IPS-15b (cell line): ENCODE measurements at regions not wholly inside any gene's neighbourhood (a gene's known extent, or its start where the extent isn't known, plus 50 kb on each side); places are given as distances from the start of the nearest gene placed in this dataset.

Experiments
- H3K27me3 ChIP-seq: one replicate; pipeline ENCODE4 v1.6.1; 2013; ENCODE audit warnings: low read length; ENCODE audit not compliant: control insufficient read depth, insufficient read depth
- H3K36me3 ChIP-seq: one replicate; pipeline ENCODE4 v1.6.1; 2013; ENCODE audit warnings: low read length; ENCODE audit not compliant: control insufficient read depth, insufficient read depth
- H3K4me1 ChIP-seq: one replicate; pipeline ENCODE4 v1.6.1; 2013; ENCODE audit warnings: mild to moderate bottlenecking, low read length; ENCODE audit not compliant: control insufficient read depth, insufficient read depth
- H3K4me3 ChIP-seq: one replicate; pipeline ENCODE4 v1.5.1; 2013; ENCODE audit warnings: low read depth, low read length
- H3K9ac ChIP-seq: one replicate; pipeline ENCODE4 v1.6.1; 2013; ENCODE audit warnings: low read depth, mild to moderate bottlenecking, low read length
- H3K9me3 ChIP-seq: one replicate; pipeline ENCODE4 v1.6.1; 2013; ENCODE audit warnings: mild to moderate bottlenecking, low read length; ENCODE audit not compliant: control insufficient read depth, insufficient read depth

DNA sequence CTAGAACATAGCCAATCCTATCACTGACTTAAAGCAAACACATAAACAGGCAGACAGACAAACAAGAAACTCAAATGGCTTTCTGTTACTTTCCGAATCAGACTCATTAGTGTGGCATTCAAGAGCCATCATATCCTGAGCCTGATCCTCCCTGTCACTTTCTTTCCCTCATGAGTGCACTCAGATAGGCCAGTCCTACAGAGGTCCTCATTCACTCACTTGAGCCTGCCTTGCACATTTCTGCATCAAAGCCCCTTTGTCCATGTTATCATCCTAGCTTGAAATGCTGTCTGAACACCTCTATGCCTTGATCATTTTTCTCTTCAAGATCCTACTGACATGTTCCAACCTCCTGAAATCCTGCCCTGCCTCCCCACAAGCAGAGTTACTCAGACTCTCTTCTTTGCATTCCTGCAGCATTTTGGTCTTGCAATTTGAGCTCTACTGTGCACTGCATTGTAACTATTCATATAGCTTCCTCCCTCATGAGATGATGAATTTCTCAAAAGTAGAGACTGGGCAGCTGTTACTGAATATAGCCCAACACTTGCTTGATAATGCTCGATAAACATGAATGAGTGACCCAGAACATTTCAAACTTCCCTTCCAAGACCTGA lies 126.9 kb downstream of the PALM2AKAP2 start:
- no peak overlapping the region for H3K9ac ChIP-seq

DNA sequence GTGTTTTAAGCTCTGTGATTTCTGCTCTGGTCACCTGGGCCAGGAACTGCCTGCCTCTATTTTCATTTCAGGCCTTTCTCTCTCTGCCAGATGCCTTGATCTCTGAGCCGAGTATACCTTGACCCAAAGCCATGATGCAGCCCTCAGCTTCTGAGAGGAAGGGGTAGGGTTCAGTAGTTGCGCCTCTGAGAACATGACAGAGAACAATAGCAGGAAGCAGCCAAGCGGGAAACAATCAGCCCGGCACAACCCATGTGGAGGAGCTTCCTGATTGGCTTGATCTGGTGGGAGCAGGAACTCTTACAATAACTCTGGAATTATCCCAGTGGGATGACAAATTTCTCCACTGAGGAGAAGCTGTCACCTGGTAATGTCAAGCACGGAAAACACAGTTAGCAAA lies 127.4 kb downstream of the PALM2AKAP2 start:
- Histone ChIP-seq H3K4me3 (no peak overlapping the region), H3K9me3 (no peaks in the 10 kb centered on the region), H3K4me1 (peaks cover 3% of the 10 kb centered on the region), H3K27me3 (no peaks in the 10 kb centered on the region), H3K36me3 (no peaks in the 10 kb centered on the region), H3K9ac (no peak overlapping the region)

More for the DNA sequence above, 126.9 kb downstream of the PALM2AKAP2 start:
- H3K27me3 ChIP-seq, result no peaks in the 10 kb centered on the region
- H3K36me3 ChIP-seq, result no peaks in the 10 kb centered on the region
- H3K4me1 ChIP-seq, result peaks cover 3% of the 10 kb centered on the region
- H3K9me3 ChIP-seq, result no peaks in the 10 kb centered on the region
- no peak overlapping the region for H3K4me3 ChIP-seq

DNA sequence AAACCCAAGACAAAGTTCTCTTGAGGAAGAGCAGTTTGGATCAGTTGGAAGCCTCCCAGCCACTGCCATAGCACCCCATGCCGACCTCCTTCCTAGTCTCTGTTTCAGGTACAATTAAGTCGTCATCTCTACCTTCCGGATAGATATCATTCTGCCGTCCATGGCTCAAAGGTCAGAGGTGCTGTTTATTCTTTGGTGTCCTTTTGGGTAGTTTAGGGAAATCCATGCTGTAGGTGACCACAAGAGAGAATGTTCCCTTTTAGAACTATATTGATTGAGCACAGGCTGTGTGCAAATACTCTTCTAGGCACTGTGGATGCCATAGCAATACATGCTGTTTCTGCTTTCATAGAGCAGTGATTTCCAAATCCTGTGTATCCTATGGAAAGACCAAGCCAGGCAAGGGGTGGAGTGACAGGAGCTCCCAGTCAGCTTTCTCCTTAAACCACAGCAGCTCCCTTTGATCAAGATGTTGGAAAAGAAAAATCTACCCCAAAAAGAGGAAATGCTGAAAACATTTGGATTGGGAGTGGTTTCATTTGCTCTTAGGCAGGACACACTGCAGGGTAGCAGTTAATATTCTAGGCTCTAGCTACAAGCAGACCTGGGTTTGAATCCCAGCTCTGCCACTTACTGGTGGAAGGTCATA lies 127.9 kb downstream of the PALM2AKAP2 start:
- no peaks in the 10 kb centered on the region for H3K9me3 ChIP-seq
- no peak overlapping the region for H3K9ac ChIP-seq
- no peaks in the 10 kb centered on the region for H3K27me3 ChIP-seq
- H3K4me1 ChIP-seq, result peaks cover 3% of the 10 kb centered on the region
- H3K36me3 ChIP-seq, result no peaks in the 10 kb centered on the region
- no peak overlapping the region for H3K4me3 ChIP-seq

DNA sequence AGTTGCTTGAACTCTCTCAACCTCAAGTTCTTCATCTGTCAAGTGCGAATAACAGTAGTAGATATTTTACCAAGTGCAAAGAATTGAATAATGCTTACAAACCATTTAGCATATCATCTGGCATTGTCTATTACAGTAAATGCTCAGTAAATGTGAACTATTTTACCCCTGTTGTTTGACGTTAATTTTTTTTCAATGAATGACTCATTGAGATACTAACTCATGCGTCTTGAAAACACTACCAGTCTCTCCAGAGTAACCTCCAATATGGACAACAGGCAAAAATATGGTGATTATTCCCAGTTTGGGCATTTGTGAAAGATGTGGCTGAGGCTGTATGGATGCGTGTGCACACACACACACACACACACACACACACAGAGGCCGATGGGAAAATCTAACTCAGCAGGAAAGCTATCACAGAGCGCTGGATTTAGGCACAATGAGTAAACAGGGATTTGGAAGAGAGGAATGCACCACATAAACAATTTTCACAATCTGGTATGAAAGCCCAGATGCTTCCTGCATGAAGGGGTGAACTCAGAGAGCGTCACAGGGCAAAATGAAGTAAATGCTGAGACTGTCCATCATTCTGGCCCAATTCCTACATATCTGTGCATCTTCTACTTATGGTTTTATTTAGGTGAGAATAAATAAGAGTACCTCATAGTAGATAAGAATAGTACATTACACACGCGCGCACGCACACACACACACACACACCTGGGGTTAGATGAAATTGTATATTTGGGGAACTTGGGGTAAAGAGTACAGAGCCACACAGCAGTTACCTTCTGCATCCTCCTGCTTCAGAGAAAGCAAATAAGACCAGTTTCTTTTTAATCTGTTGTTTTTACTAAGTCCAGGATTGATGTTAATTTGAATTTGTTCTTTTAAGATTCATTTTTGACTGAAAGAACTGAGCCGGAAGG lies 128.7 kb downstream of the PALM2AKAP2 start:
- Histone ChIP-seq H3K4me1 (peaks cover 3% of the 10 kb centered on the region), H3K9ac (no peak overlapping the region), H3K9me3 (no peaks in the 10 kb centered on the region), H3K27me3 (no peaks in the 10 kb centered on the region), H3K4me3 (no peak overlapping the region), H3K36me3 (no peaks in the 10 kb centered on the region)

DNA sequence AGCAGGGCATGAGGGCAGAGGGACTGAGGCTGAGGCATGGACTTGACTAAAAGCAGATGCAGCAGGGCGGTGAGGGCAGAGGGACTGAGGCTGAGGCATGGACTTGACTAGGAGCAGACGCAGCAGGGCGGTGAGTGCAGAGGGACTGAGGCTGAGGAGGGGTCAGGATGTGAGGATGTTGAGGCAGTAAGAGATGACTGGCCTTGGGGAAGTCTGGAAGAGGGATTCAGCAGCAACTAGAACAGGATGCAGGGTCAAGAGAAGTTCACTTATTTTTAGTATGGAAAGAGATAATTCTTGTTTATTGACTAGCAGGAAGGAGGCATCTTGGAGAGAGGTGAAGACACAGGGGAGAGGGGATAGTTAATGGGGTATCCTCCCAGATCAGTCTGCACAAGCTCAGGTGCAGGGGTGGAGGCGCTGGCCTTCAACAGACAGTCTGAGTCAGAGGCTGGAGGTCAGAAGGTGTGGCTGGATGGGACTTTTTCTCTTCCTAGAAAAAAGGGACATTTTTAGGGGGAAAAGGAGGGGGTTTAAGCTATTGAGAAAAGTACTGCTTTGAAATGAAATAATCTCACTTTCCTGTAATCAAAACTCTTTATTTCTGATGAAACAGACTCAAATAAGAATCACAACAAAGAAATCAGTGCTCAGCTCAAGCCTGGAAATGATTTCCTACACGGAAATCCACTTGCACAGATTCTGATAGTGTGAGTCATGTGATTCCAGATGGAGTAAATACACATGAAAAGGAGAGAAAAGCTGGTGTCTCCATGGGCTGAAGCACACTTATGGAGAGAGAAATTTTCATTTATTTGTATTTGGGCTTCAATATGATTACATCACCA lies 130.9 kb downstream of the PALM2AKAP2 start:
- Histone ChIP-seq H3K27me3 (no peaks in the 10 kb centered on the region), H3K4me3 (no peak overlapping the region), H3K9me3 (no peaks in the 10 kb centered on the region), H3K4me1 (peaks cover 3% of the 10 kb centered on the region), H3K36me3 (no peaks in the 10 kb centered on the region), H3K9ac (no peak overlapping the region)

DNA sequence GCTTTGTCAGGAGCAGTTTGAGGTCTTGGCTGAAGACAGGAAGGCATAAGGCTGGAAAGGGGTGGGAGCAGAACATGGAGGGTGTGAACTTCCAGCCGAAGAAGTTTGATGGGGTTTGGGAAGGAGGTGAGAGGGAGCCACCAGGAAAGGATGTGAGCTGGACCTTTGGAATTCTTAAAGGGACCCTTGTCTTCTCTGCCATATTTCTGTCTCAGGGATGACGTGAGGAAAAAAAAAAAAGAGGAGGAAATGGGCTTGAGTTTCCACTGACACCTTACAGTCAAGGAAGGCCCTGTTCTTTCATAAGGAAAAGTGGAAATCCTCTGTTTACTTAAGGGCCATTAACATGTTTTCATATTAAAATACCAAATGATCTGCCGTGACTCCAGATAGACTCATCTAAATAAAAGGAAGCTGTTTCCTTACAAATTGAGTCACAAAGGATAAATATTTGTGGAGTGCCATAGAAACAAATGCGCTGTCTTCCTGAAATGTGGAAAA lies 132.1 kb downstream of the PALM2AKAP2 start:
- no peaks in the 10 kb centered on the region for H3K9me3 ChIP-seq
- no peaks in the 10 kb centered on the region for H3K27me3 ChIP-seq
- no peak overlapping the region for H3K4me3 ChIP-seq
- peaks cover 3% of the 10 kb centered on the region for H3K4me1 ChIP-seq
- no peaks in the 10 kb centered on the region for H3K36me3 ChIP-seq
- no peak overlapping the region for H3K9ac ChIP-seq

DNA sequence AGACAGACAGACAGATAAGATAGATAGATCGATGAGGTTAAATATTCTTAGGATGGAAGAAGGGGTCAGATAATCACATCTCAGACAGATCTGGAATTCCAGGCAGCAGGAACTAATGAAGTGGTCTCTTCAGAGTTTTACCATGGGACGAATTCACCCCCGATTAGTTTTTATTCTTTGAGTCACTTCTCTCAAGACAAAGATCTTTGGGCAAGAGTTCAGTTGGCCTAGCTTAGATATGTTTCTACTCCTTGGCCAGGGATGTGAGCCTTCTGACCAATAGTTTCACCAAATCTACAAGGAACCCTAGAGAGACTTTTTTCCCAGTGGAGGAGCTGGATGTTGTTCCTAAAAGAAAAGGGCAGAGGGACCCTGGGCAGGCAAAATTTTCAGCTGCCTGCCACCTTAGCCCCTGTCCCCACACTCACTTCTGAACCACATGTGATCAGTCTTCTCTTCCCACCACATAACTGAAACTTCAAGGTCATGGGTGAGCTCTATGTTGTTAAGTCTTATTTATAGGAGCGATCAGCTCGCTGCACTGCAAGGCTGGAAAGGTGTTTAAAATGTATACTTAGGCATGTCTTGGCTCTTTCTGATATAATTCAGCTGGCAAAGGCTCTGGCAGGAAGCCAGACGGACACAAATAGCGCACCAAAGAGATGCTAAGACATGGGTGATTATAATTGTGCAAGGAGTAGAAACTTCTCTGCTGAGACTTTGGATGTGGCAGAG lies 132.9 kb downstream of the PALM2AKAP2 start:
- H3K9me3 ChIP-seq, result no peaks in the 10 kb centered on the region
- no peaks in the 10 kb centered on the region for H3K36me3 ChIP-seq
- no peak overlapping the region for H3K4me3 ChIP-seq
- no peaks in the 10 kb centered on the region for H3K27me3 ChIP-seq
- peaks cover 3% of the 10 kb centered on the region for H3K4me1 ChIP-seq
- no peak overlapping the region for H3K9ac ChIP-seq

DNA sequence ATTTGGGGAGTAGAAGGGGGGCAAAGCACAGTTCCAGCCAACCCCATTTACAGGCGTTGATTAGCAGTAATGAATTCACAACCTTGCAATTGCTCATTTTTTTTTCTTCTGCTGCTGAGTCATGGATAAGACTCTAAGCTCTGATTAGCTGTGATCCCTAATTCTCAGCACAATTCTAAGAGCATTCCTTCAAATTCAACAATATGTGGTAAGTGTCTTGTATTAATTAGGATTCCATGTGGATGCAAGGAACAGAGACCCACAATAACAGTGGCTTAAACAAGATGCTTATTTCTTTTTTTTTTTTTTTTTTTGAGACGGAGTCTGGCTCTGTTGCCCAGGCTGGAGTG lies 133.4 kb downstream of the PALM2AKAP2 start:
- no peaks in the 10 kb centered on the region for H3K36me3 ChIP-seq
- H3K27me3 ChIP-seq, result no peaks in the 10 kb centered on the region
- peaks cover 3% of the 10 kb centered on the region for H3K4me1 ChIP-seq
- no peak overlapping the region for H3K9ac ChIP-seq
- H3K4me3 ChIP-seq, result no peak overlapping the region
- no peaks in the 10 kb centered on the region for H3K9me3 ChIP-seq

DNA sequence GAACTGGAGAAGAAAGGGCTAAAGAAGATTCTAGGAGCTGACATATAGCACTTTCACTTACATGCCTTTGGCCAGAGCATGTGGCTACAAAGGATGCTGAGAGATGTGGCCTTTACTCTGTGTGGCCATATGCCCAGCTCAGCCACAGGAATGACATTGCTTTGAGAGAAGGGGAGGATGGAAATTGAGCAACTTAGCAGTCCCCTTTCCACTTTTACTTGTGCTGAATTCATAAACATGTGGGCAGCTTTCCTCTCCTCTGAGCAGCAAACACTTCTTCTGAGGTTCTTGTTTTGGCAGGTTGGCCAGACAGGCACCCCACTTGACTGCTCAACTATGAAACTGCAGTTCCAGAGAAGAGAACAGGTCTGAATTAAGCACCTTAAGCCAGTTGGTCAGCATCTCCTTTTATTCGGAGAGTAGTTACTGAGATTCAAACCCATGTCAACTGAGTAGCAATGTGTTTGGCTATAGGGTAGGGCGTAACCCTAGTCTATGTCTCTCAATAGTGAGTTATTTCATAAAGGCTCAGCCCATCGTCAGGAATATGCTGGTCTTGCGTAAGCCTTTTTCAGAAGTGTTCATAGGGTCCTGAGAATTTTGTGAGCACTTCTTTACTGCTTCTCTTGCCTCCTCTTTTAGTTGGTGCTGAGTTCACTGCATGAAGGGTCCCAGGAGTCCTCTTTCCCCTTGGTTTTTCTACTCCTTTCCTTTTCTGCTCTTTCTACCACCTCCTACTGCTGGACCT lies 134.5 kb downstream of the PALM2AKAP2 start:
- Histone ChIP-seq H3K4me1 (peaks cover 3% of the 10 kb centered on the region), H3K9ac (no peak overlapping the region), H3K4me3 (no peak overlapping the region), H3K27me3 (no peaks in the 10 kb centered on the region), H3K9me3 (no peaks in the 10 kb centered on the region), H3K36me3 (no peaks in the 10 kb centered on the region)

DNA sequence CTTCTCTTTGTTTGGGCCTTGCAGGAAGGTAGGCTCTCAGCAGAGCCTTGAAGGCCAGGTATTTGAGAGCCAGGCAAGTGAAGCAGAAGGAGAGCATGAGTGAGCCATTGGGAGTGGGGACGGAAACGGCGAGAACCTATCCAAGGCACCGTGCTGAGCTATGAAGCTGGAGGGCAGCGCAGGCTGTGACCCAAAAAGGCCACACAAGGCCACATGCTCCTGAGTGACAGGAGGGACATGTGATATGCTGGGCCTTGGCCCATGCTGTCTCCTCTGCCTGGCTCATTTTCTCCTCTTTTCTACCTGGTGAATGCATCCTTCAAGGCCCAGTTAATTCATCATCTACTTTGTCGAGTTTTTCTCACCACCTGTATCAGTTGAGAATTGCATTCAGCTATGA lies 136.3 kb downstream of the PALM2AKAP2 start:
- peaks cover 3% of the 10 kb centered on the region for H3K4me1 ChIP-seq

More for the DNA sequence above, 136.3 kb downstream of the PALM2AKAP2 start:
- Histone ChIP-seq H3K9me3 (no peaks in the 10 kb centered on the region), H3K27me3 (no peaks in the 10 kb centered on the region), H3K9ac (no peak overlapping the region), H3K4me3 (no peak overlapping the region), H3K36me3 (no peaks in the 10 kb centered on the region)
